CD4-positive, alpha-beta T cell treated with Interleukin-10 for 1 hour (primary cell): ENCODE measurements at regions not wholly inside any gene's neighbourhood (a gene's known extent, or its start where the extent isn't known, plus 50 kb on each side); places are given as distances from the start of the nearest gene placed in this dataset.

Source experiments
- DNase-seq: peaks from one replicate; pipeline ENCODE4 v3.0.0-alpha.2; 2020

GRCh38 chr5:4540375-4541173 is 599.6 kb upstream of the ADAMTS16 start:
- no peak for DNase-seq

- no peak for DNase-seq
Measured at GRCh38 chr5:4541334-4541733, 598.8 kb upstream of the ADAMTS16 start.

- no peak for DNase-seq
Measured at GRCh38 chr5:4542145-4542778, 597.9 kb upstream of the ADAMTS16 start.

GRCh38 chr5:4544049-4544670 is 596.0 kb upstream of the ADAMTS16 start:
- DNase-seq: no peak

- no peak for DNase-seq
Measured at GRCh38 chr5:4547547-4547946, 592.6 kb upstream of the ADAMTS16 start.

GRCh38 chr5:4548341-4548740 is 591.8 kb upstream of the ADAMTS16 start:
- no peak for DNase-seq

GRCh38 chr5:4549351-4549750 is 590.8 kb upstream of the ADAMTS16 start:
- DNase-seq: no peak

- DNase-seq: no peak
Measured at GRCh38 chr5:4551034-4551433, 589.1 kb upstream of the ADAMTS16 start.

GRCh38 chr5:4553130-4553529 is 587.0 kb upstream of the ADAMTS16 start:
- no peak for DNase-seq

GRCh38 chr5:4553978-4554377 is 586.2 kb upstream of the ADAMTS16 start:
- DNase-seq: no peak

- no peak for DNase-seq
Measured at GRCh38 chr5:4555725-4556285, 584.3 kb upstream of the ADAMTS16 start.

GRCh38 chr5:4561403-4561802 is 578.7 kb upstream of the ADAMTS16 start:
- no peak for DNase-seq

- DNase-seq: no peak
Measured at GRCh38 chr5:4563400-4563799, 576.7 kb upstream of the ADAMTS16 start.

GRCh38 chr5:4570047-4570995 is 569.8 kb upstream of the ADAMTS16 start:
- no peak for DNase-seq

- DNase-seq: no peak
Measured at GRCh38 chr5:4571248-4571948, 568.7 kb upstream of the ADAMTS16 start.

GRCh38 chr5:4572311-4573100 is 567.6 kb upstream of the ADAMTS16 start:
- no peak for DNase-seq

- no peak for DNase-seq
Measured at GRCh38 chr5:4575608-4576007, 564.5 kb upstream of the ADAMTS16 start.

- no peak for DNase-seq
Measured at GRCh38 chr5:4576161-4576748, 563.9 kb upstream of the ADAMTS16 start.

GRCh38 chr5:4576908-4577307 is 563.2 kb upstream of the ADAMTS16 start:
- DNase-seq: no peak

- DNase-seq: no peak
Measured at GRCh38 chr5:4579679-4580078, 560.5 kb upstream of the ADAMTS16 start.

GRCh38 chr5:4580772-4581171 is 559.4 kb upstream of the ADAMTS16 start:
- DNase-seq: no peak
